ENCODE measurements at regions not wholly inside any gene's neighbourhood (a gene's known extent, or its start where the extent isn't known, plus 50 kb on each side); places are given as distances from the start of the nearest gene placed in this dataset.
"Not testable (repeated sequence)": the region's sequence is repeated elsewhere in the genome, so short reads cannot be mapped to it uniquely, and the experiment has no call there.

DNA sequence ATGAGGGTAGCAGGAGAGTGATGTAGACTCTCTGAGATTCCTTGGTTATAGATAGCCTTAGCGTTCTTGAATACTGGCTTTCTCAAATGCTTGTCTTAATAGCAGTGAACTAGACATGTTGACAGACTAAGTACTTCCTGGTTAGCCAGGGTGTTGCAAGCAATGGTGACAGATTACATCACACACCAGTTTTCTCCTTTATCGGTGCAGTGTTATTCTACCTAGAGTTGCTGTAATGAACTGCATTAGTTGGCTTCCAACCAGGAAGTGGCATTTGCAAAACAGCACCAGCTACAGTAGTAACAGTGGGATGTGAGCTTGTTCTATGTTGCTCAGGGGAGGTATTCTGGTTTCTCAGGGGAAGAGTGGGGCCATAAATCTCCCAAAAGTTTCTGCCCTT is 582.2 kb upstream of the DDX18 start:
- DNase-seq: no peak

DNA sequence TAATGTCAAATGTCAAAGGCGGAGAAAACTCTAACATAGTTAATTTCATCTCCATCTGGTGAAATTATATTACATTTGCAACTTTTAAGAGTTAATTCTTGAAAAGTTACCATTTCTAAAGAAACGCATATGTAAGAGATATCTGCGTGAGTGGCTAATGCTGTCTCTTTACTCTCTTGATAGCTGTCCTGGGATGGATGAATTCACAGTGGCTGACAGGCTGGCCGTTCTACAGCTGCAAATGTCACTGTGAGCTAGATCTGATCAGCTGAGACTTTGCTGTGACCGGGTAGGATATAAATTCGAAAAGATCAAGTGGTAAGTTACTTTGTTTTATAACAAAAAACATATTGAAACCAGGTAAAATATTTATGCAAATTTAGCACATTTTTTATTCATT is 557.1 kb upstream of the DDX18 start:
- no peak for DNase-seq

- no peak for DNase-seq
Observed at GRCh38 chr2:117269574-117269973, 544.9 kb upstream of the DDX18 start.

- DNase-seq: no peak
Observed at GRCh38 chr2:117271631-117272030, 542.9 kb upstream of the DDX18 start.

- no peak for DNase-seq
Observed at GRCh38 chr2:117273009-117273671, 541.4 kb upstream of the DDX18 start.

DNA sequence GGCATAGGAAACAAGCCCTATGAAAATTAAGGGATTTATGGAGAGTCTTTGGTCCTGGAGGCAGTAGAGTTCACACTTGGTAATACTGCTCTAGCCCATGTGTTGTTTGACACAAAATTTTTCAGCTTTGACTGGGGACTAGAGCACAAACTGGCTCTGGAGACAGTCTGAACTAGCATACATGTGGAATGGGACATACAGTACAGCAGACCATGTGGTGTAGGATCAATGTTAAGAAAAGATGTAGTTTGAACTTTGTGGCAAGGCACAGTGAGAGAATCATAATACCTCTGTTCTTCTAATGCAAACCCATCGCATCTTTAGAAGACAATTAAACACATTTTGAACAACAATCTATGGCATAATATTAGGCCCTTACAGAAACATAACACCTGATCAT is 521.5 kb upstream of the DDX18 start:
- DNase-seq: no peak

- DNase-seq: no peak
Observed at GRCh38 chr2:117299451-117299850, 515.0 kb upstream of the DDX18 start.

DNA sequence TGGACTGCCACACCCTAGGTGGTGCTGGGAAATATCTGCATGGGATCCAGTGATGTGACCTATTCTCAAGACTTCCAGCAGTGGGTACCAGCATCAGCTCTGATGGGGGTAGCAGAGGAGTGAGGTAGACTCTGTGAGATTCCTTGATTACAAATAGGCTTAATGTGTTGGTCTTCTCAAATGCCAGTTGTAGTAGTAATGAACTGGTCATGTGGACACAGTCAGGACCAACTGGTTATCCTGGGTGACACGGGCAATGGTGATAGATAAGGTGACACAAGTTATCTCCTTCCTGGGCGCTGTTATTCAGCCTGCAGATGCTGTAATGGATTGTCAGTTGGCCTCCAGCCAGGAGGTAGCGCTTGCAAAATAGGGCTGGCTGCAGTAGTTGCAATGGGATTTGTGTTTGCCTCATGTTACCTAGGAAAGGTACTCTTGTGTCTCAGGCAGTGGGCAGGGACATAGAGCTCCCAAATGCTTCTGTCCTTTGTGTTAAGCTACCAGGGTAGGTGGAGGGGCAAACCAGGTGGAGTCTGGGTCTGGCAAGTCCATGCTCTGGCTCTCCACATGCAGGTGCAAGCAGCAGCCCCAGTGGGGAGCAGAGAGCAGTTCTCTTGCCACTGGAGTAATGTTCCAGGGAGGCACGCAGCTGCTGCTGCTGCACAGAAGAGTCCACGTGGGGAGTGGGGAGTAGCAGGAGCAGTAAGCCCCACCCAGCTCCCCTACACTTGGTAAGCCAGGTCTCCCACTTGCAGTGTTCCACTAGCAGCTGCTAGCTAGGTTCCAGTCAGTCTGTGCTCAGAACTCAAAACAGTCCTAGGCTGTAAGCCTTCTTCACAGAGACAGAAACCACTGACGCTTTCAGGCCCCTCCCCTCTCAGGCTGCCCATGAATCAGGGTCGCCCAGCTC is 505.4 kb upstream of the DDX18 start:
- no peak for DNase-seq

DNA sequence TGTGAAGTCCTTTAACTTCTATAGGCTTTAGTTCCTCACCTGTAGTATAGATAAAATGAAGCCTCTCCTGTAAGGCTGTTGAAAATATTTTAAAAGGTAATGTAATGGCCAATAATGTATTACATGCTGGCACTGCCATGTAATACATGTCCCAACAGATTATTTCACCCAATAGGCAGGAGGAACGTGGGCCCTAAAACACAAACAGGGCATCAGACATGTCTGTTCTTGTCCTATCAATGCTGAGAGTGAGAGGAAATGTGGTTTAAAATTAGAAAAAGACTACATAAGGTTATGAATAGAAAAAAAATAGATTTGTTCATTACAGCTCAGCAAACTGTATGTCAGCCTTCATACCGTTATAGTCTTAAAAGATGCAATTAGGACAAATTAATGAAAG is 492.7 kb upstream of the DDX18 start:
- DNase-seq: no peak

GRCh38 chr2:117323331-117323730 is 491.2 kb upstream of the DDX18 start:
- no peak for DNase-seq

DNA sequence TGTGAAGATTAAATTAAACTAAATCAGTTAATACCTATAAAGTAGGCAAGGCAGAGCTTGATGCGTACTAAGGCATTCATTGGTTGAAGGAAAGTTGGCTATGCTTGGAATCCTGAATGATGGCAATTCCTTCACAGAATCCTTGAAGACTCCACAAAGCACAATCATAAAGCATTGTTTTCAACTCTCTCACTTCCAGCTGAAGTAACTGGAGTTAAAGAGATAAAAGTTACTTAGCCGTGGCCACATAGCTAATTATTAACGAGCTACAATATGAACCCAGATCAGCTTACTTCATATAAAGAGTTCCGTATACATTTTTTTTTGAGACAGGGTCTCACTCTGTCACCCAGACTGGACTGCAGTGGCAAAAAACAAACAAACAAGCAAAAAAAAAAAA is 483.9 kb upstream of the DDX18 start:
- no peak for DNase-seq

DNA sequence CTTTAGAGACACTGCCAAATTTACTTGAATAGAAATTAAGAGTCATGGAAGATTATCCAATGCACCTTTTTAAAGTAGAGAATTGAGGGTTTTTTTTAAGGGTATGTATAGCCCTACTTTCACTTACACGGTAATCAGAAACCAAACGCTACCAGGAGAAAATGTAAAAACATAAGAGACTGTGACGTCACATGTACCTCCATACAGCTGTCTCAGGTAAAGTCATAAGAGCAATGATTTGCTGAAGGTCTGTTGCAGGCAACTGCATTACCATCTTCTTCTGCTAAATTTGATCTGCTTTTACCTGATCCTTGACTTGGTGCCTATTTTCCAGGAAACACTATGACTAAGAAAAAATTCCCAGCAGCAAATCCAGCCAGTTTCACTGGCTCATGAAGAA is 478.5 kb upstream of the DDX18 start:
- no peak for DNase-seq

DNA sequence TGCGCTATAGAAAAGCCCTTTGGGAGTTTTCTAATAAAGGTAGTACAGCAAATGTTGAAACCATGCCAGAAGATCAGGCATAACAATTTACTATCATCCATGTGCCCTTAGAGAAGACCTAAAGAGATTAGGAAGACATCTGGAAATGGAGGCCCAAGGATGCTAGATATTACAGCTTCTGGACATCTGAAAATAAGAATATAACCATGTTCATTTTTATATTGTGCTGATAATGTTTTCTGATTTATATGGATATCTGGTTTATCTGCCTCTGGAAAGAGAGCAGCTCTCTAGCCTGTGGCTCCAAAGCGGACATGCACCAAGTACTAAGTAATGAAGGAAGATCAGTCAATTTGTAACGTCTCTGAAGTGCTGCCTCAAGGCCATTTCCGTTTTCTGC is 478.0 kb upstream of the DDX18 start:
- no peak for DNase-seq

DNA sequence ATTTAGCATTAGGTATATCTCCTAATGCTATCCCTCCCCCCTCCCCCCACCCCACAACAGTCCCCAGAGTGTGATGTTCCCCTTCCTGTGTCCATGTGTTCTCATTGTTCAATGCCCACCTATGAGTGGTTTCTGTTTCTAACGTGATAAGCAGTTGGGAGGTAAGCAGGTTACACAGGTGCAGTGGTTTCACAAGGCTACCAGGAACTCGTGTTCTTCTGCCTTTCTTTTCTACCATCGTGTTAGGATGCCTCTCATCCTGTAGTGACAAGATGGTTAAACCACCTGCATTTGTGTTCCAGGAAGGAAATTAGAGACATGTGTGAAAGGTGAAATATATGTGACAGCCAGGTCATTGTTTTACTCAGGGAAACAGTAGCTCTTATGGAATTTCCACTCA is 476.5 kb upstream of the DDX18 start:
- not testable (repeated sequence) for DNase-seq

GRCh38 chr2:117339980-117340379 is 474.5 kb upstream of the DDX18 start:
- DNase-seq: no peak

DNA sequence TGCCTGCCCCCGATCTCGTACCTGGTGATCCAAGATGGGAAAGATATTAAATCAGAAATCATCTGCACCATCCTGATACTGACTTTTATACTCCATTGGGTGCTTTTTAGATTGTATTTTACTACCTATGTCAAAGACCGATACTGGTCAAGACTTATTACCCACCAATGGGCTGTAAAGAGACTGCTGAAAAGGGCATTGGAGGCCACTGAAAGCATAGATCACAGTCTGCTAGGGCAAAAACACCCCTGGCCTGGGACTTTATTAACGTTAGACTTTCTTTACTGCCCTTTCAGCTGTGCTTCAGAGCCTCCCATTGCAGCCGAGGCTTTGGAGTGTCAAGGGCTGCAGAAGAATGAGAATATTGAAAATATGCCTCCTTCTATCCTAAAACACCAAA is 472.8 kb upstream of the DDX18 start:
- no peak for DNase-seq

DNA sequence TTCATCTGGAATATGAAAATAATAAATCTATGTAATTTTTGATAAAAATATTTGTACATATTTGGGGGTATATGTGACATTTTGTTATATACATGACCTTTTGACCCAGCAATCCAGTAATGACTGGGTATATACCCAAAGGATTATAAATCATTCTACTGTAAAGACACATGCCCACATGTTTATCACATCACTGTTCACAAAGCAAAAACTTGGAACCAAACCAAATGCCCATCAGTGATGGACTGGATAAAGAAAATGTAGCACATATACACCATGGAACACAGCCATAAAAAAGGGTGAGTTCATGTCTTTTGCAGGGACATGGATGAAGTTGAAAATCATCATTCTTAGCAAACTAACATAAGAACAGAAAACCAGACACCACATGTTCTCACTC is 472.1 kb upstream of the DDX18 start:
- DNase-seq: no peak

DNA sequence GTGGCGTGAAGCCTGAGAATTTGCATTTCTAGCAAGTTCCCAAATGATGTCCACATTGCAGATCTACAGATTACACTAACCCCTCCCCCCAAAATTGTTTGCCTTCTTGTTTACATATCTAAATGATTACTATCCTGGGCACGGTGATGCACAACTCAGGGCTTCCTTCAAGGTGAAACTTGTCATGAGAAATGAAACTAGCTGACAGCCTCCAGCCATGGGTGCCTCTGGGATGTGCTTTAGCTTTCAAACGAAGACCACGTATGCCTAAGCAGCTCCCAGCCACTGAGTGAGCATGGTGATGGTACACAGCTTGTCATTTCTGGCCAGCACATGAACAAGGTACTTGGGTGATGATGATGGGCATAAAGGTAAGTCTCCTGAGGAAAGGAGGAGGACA is 464.8 kb upstream of the DDX18 start:
- no peak for DNase-seq

- DNase-seq: no peak
Observed at GRCh38 chr2:117351396-117351795, 463.1 kb upstream of the DDX18 start.

DNA sequence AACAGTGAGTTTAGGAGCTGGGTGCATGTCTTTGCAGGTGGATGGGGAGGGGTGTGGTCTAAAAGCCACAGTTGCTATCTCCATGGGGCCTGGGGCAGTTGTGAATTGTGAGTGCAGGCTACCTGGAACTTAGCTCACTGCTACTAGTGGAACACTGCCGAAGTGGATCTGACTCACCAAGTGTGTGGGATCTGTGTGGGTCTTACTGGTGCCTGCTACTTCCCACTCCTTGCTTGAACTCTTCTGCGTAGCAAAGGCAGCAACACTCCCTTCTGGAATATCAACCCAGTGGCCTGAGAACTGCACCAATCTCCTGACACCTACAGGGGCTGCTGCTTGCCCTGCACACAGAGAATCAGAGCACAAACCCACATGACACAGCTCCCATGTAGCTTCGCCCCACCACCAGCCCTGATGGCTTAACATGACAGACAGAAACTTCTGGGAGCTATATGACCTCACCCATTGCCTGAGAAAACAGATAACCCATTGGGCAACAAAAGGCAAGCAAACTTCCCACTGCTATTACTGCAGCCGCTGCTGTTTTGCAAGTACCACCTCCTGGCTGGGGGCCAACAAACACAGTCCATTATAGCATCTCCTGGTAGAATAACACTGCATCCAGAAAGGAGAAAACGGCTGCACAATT is 455.1 kb upstream of the DDX18 start:
- peak; percentile 11 for DNase-seq

- no peak for DNase-seq
Observed at GRCh38 chr2:117360586-117360985, 453.9 kb upstream of the DDX18 start.

DNA sequence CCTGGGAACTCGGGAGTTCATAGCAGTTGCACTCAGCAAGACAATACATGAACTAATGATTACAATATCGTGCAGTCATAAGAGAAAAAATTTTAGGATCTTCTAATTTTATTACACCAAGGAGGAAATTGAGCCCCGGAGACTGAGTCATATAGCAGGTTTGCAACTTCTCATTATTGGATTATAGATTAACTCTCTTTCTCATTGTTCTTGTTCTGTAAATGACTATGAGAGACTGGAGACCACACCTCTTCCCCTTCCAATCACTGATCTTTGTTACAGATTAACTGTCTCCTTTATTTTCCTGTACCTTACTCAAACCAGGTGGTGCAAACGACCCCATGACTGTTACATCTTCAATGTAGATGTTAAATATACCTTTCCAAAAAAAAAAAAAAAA is 435.8 kb upstream of the DDX18 start:
- DNase-seq: no peak

GRCh38 chr2:117379928-117380327 is 434.6 kb upstream of the DDX18 start:
- no peak for DNase-seq

GRCh38 chr2:117383997-117384396 is 430.5 kb upstream of the DDX18 start:
- DNase-seq: not testable (repeated sequence)

Data from NCI-H510A treated with DMSO at 0.1 percent for 48 hours (cell line).